Sigmoid colon (tissue), 6 donors: ENCODE measurements at regions not wholly inside any gene's neighbourhood (a gene's known extent, or its start where the extent isn't known, plus 50 kb on each side); places are given as distances from the start of the nearest gene placed in this dataset.

Experiments used
- DNase-seq: peaks from one replicate; pipeline ENCODE4 v3.0.0-alpha.2; 2019
- H3K27ac ChIP-seq, 4 donors: fragments of 200-600 bp; sonication (generic); one replicate each; pipeline ENCODE4 v1.5.1; 2016 to 2019; ENCODE audit warnings: mild to moderate bottlenecking in 1 of 4
- H3K27me3 ChIP-seq, 3 donors: fragments of 200-600 bp; sonication (generic); one replicate each; pipeline ENCODE4 v1.5.1; 2019; ENCODE audit warnings: mild to moderate bottlenecking in 1 of 3
- H3K36me3 ChIP-seq, 4 donors: fragments of 200-600 bp; sonication (generic); one replicate each; pipeline ENCODE4 v1.5.1; 2016 to 2019
- H3K4me1 ChIP-seq, 4 donors: fragments of 200-600 bp; sonication (generic); one replicate each; pipeline ENCODE4 v1.5.1; 2017 to 2019
- H3K4me3 ChIP-seq, 4 donors: fragments of 200-600 bp; sonication (generic); one replicate each; pipeline ENCODE4 v1.5.1; 2017 to 2019; ENCODE audit warnings: mild to moderate bottlenecking in 2 of 4, moderate library complexity in 1 of 4
- H3K9me3 ChIP-seq, 4 donors: fragments of 200-600 bp in 3 of 4; sonication (generic) in 3 of 4; one replicate each; pipeline versions ENCODE4 v1.5.1 to v1.6.1; 2013 to 2019
- EP300 ChIP-seq, 4 donors: sonication (generic); formaldehyde crosslinking; IDR thresholded peaks; one replicate each; pipeline ENCODE4 v1.6.1; 2017; ENCODE audit warnings: antibody characterized with exemption in 4 of 4
- POLR2A ChIP-seq, 2 donors: fragments of 450-650 bp; IDR thresholded peaks; one replicate each; pipeline ENCODE4 v1.6.1; 2016; ENCODE audit warnings: antibody characterized with exemption in 2 of 2, mild to moderate bottlenecking in 2 of 2, moderate library complexity in 2 of 2
- POLR2AphosphoS5 ChIP-seq, 4 donors: sonication (generic); formaldehyde crosslinking; IDR thresholded peaks; one replicate each; pipeline ENCODE4 v1.6.1; 2017; ENCODE audit warnings: antibody characterized with exemption in 4 of 4
- WGBS, 2 donors: extraction: QIAGEN DNeasy Blood & Tissue Kit; methylation state at CpG; one replicate each; pipeline ENCODE4 v1.1.7; 2013; 5-methylcytosine and 5-hydroxymethylcytosine counted together
- intact Hi-C: fragments of 100-400 bp; cut with DNase I; formaldehyde crosslinking; loops from one replicate; pipeline ENCODE4 v1.15.1; 2023
- TF ChIP-seq, protein P1 (sequence below), 4 experiments: fragments of 450-650 bp in 3 of 4; fragments of 200-600 bp in 1 of 4; IDR thresholded peaks; one replicate each; pipeline ENCODE4 v1.5.1; 2016 to 2019; ENCODE audit warnings: antibody characterized with exemption in 4 of 4, mild to moderate bottlenecking in 3 of 4, moderate library complexity in 2 of 4
- donor health status: healthy with polysubstance abuse.
- donor health status: healthy.

DNA sequence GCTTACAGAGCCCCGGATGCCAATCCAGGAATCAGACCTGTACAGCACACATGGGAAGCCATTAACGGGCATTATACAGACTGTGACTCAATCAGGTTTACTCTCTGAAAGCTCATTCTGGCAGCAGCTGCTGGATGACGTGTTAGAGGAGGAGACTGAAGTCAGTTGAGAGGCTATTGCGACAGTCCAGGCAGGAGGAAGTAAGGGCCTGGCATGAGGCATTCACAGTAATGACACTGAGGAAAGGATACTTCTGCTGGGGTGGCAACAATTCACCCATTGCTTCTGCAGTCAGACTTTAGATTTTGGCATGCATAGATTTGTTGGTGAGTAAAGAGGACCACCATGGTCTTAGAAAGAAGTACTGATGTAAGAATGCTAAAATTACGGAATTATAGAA lies 151.0 kb upstream of the HEY2 start:
- no peak for TF ChIP-seq POLR2A (IDR thresholded peaks at IDR 0.05)
- no peak for TF ChIP-seq EP300 (IDR thresholded peaks at IDR 0.05)
- TF ChIP-seq, protein P1, sequence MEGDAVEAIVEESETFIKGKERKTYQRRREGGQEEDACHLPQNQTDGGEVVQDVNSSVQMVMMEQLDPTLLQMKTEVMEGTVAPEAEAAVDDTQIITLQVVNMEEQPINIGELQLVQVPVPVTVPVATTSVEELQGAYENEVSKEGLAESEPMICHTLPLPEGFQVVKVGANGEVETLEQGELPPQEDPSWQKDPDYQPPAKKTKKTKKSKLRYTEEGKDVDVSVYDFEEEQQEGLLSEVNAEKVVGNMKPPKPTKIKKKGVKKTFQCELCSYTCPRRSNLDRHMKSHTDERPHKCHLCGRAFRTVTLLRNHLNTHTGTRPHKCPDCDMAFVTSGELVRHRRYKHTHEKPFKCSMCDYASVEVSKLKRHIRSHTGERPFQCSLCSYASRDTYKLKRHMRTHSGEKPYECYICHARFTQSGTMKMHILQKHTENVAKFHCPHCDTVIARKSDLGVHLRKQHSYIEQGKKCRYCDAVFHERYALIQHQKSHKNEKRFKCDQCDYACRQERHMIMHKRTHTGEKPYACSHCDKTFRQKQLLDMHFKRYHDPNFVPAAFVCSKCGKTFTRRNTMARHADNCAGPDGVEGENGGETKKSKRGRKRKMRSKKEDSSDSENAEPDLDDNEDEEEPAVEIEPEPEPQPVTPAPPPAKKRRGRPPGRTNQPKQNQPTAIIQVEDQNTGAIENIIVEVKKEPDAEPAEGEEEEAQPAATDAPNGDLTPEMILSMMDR (IDR thresholded peaks at IDR 0.05), result no peak

DNA sequence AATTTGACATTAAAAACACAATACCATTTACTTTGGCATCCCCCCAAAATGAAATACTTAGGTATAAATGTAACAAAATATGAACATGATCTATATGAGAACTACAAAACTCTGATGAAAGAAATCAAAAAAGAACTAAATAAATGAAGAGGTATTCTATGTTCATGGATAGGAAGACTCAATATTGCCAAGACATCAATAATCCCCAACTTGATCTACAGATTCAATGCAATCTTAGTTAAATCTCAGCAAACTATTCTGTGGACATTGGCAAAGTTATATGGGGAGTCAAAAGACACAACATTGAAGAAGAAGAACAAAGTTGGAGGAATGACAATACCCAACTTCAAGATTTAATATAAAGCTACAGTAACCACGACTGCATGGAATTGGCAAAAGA lies 145.2 kb upstream of the HEY2 start:
- Histone ChIP-seq H3K36me3 (no peaks in the 10 kb centered on the region), H3K4me3 (no peak overlapping the region), H3K4me1 (no peaks in the 10 kb centered on the region), H3K27me3 (no peaks in the 10 kb centered on the region), H3K9me3 (peaks cover 0 to 4% (median 0%) of the 10 kb centered on the region in 4 donors), H3K27ac (no peak overlapping the region)
- 60 to 76% methylated on average over 1 of the region's 1 CpG for WGBS, 2 donors
- intact Hi-C loops, result no loop called here
- TF ChIP-seq, protein P1 (IDR thresholded peaks at IDR 0.05), result no peak
- TF ChIP-seq POLR2AphosphoS5 (IDR thresholded peaks at IDR 0.05) (no peak), EP300 (IDR thresholded peaks at IDR 0.05) (no peak), POLR2A (IDR thresholded peaks at IDR 0.05) (no peak)
- DNase-seq, result no peak

More for the DNA sequence above, 151.0 kb upstream of the HEY2 start:
- H3K27me3 ChIP-seq, result no peaks in the 10 kb centered on the region
- H3K36me3 ChIP-seq, result no peaks in the 10 kb centered on the region
- intact Hi-C loops, result no loop called here
- H3K4me3 ChIP-seq, result no peak overlapping the region
- 47 to 72% methylated on average over 5 of the region's 5 CpGs for WGBS, 2 donors
- H3K9me3 ChIP-seq, result no peaks in the 10 kb centered on the region
- H3K27ac ChIP-seq, result no peak overlapping the region
- H3K4me1 ChIP-seq, result peaks cover 0 to 6% (median 0%) of the 10 kb centered on the region in 4 donors
- no peak for DNase-seq

DNA sequence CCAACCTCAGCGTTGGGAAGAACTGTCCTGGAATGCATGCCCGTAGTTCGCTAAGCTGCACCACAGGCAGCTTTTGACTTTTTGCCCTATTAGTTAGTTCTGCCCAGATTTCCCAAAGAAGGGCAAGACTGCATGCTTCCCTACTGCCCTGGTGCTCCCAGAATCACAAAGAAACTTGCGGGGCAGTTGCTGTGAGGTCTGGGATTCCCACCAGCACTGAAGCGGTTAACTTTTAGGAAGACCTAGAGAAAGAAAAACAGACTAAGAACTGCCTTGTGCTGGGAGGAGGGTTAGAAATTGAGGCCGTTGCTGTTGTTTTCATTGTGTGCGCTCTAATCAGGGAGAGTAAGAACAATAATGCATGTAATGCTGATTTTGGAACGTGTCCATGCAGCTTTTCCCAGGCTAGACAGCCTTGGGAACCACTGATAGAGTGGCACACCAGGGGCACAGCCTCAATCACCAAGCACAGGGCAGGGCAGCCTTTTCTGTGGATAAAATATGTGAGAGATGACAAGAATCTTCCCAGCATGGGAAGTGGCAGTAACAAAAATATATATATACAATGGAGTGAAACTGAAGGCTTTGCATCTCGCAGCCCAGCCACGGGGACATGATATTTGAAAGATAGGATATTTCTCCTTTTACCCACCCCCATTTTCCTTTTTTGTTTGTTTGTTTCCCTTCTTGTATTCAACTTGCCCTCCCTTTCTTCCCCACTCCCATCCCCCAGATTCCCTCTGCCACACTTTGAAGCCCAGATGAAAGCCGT lies 137.7 kb upstream of the HEY2 start:
- intact Hi-C loops, result no loop called here
- no peaks in the 10 kb centered on the region for H3K9me3 ChIP-seq
- no peaks in the 10 kb centered on the region for H3K27me3 ChIP-seq
- peaks cover 0 to 17% (median 15%) of the 10 kb centered on the region in 4 donors for H3K4me1 ChIP-seq
- no peak for DNase-seq
- TF ChIP-seq, protein P1 (IDR thresholded peaks at IDR 0.05), result no peak
- TF ChIP-seq POLR2AphosphoS5 (IDR thresholded peaks at IDR 0.05) (no peak), EP300 (IDR thresholded peaks at IDR 0.05) (no peak), POLR2A (IDR thresholded peaks at IDR 0.05) (no peak)
- 36 to 54% methylated on average over 11 of the region's 11 CpGs for whole genome bisulfite sequencing, 2 donors
- peak overlapping the region in 1 of 4 donors; percentile 54 for H3K27ac ChIP-seq
- no peaks in the 10 kb centered on the region for H3K36me3 ChIP-seq
- peak overlapping the region in 3 of 4 donors; percentile 8 to 34 (median 31) for H3K4me3 ChIP-seq

DNA sequence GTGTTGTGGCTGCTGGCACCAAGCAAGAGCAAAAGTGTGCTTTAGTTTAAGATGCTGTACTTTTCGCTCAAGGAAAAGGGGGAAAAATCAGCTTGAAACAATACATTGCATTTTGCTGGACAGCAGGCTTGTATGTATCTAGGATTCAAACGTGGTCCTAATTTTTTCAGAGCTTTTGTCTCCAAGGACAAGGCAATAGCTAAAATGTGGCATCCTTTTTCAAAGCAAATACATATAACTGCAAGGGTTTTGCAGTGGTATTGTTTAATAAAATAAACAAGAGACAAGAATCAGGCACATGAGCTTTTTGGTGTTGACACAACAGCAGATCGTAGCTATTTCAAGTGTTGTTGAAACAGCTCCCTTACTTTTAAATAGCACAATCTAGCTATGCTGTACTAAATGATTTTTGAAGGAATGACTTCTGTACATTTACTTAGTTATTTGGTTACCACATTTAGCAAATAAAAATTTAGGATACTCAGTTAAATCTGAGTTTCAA lies 137.0 kb upstream of the HEY2 start:
- no peak for TF ChIP-seq EP300 (IDR thresholded peaks at IDR 0.05)
- Histone ChIP-seq H3K36me3 (no peaks in the 10 kb centered on the region), H3K9me3 (no peaks in the 10 kb centered on the region), H3K4me1 (peaks cover 0 to 17% (median 15%) of the 10 kb centered on the region in 4 donors), H3K27ac (peak overlapping the region in 1 of 4 donors; percentile 54), H3K27me3 (no peaks in the 10 kb centered on the region), H3K4me3 (peak overlapping the region in 2 of 4 donors; percentile 31 to 34)
- intact Hi-C loops, result no loop called here
- DNase-seq, result no peak
- WGBS, 2 donors, result 20 to 48% methylated on average over 3 of the region's 3 CpGs

DNA sequence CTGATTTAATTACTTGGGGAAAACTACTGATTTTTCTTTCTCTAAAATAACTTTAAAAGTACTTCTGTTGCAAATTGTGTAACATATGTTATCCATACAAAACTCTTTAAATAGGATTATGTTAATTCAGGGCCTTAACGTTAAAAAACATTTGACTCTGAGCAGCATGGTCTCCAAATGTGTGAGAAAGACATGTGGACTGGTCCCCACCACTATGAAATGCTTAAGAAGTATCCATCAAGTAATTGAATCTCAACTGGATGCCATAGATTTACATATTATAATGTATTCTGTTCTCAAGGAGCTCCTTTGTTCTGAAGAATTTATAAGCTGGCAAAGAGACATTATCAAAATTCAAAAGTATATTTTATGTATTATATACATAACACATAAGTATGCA lies 130.8 kb upstream of the HEY2 start:
- Histone ChIP-seq H3K27ac (no peak overlapping the region), H3K4me3 (no peak overlapping the region), H3K36me3 (no peaks in the 10 kb centered on the region), H3K4me1 (no peaks in the 10 kb centered on the region), H3K27me3 (no peaks in the 10 kb centered on the region), H3K9me3 (no peaks in the 10 kb centered on the region)
- no peak for DNase-seq
- 64 to 66% methylated on average over 1 of the region's 1 CpG for WGBS, 2 donors
- no peak for TF ChIP-seq EP300 (IDR thresholded peaks at IDR 0.05)
- TF ChIP-seq, protein P1 (IDR thresholded peaks at IDR 0.05), result no peak
- no peak for TF ChIP-seq POLR2A (IDR thresholded peaks at IDR 0.05)
- TF ChIP-seq POLR2AphosphoS5 (IDR thresholded peaks at IDR 0.05), result no peak
- intact Hi-C loops, result no loop called here
